ENCODE measurements at regions not wholly inside any gene's neighbourhood (a gene's known extent, or its start where the extent isn't known, plus 50 kb on each side); places are given as distances from the start of the nearest gene placed in this dataset.

GRCh38 chr2:134773759-134774742, 55.3 kb upstream of the TMEM163 start:
- H4K91ac ChIP-seq (ENCODE audit: low read depth, low read length, poor library complexity): no peak overlapping the region
- H3K36me3 ChIP-seq (replicated peaks in 1 of 2; ENCODE audit: control insufficient read depth in 2 of 2, insufficient read depth in 2 of 2, low read length in 2 of 2): no peaks in the 10 kb centered on the region
- H2AK5ac ChIP-seq (ENCODE audit: low read depth, low read length): no peak overlapping the region
- WGBS, 2 donors (ENCODE audit: extremely low coverage in 2 of 2, insufficient read length in 2 of 2, insufficient replicate concordance in 1 of 2): no CpG with 5 or more reads among the region's 7 CpGs
- peaks cover 8 to 30% of the 10 kb centered on the region in 2 donors for H3K4me1 ChIP-seq (ENCODE audit: control insufficient read depth in 2 of 2, insufficient read depth in 1 of 2, low read depth in 1 of 2, low read length in 2 of 2)
- peak overlapping the region; percentile 72 for H3K27ac ChIP-seq (replicated peaks; ENCODE audit: low read length)
- no peak overlapping the region for H2BK5ac ChIP-seq (ENCODE audit: low read length)
- H4K8ac ChIP-seq (ENCODE audit: low read depth, low read length): no peak overlapping the region
- H2AFZ ChIP-seq (ENCODE audit: low read length): peak overlapping the region; percentile 68
- peak overlapping the region; percentile 3 for H2BK15ac ChIP-seq (ENCODE audit: low read length)
- H2BK120ac ChIP-seq (ENCODE audit: low read depth, low read length): no peak overlapping the region
- DNase-seq (ENCODE audit: low spot score): no peak
- H3K18ac ChIP-seq (ENCODE audit: low read length): no peak overlapping the region
- no peaks in the 10 kb centered on the region for H3K9me3 ChIP-seq (replicated peaks in 1 of 2; ENCODE audit: control insufficient read depth in 2 of 2, insufficient read depth in 1 of 2, low read depth in 1 of 2, low read length in 2 of 2)
- H3K23ac ChIP-seq (ENCODE audit: low read depth, low read length, poor library complexity): no peak overlapping the region
- H3K14ac ChIP-seq (ENCODE audit: low read length): no peak overlapping the region
- H3K4me2 ChIP-seq (ENCODE audit: insufficient read depth, low read length, poor library complexity, severe bottlenecking): no peak overlapping the region
- H3K79me1 ChIP-seq (ENCODE audit: low read depth, low read length): no peaks in the 10 kb centered on the region
- no peak overlapping the region for H3K4ac ChIP-seq (ENCODE audit: low read length)
- H3K27me3 ChIP-seq (ENCODE audit: control insufficient read depth in 3 of 3, insufficient read depth in 3 of 3, low read depth in 1 of 3, low read length in 3 of 3): peaks cover 0 to 6% (median 0%) of the 10 kb centered on the region in 3 experiments
- no peak overlapping the region for H2BK12ac ChIP-seq (ENCODE audit: low read length)
- no peak overlapping the region for H3K9ac ChIP-seq (ENCODE audit: low read depth, low read length, poor library complexity)
- no peak overlapping the region for H3K4me3 ChIP-seq (ENCODE audit: low read length in 2 of 2)

DNA sequence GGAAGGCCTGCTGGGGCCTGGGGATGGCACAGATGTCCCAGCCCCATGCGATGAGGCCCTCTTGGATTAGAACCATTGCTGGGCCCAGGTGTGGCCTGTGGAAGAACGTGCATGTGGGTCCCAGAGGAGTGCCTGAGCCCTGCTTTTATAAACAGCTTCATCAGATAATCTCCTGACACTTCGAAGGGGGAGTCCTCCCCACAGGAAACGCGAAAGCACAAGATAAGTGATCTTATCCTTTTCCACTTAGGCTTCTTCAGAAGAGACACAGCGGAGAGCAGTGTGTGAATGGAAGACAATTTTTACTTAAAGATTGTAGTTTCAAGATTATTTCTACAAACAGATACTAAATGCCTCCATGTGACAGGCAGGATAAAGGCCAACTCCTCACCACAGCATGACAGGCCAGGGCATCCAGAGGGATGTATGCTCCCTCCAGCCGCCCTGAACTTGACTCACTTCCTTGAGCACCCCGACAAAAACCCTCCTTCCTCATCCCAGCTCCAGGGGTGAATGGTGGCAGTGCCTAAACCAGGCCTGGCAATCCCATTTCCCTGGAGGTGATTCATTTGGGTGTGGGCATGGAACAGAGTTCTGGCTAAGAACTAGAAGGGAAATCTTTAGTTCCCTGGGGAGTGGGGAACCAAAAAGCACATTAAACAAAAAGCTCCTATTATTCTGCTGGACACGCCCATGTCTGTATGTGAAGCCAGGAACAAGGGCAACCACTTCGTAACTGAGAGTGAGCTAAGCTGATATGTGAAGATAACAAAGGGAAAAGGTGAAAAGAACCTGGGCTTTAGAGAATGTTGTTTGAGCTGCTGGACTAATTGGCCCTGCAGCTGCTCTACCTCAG, 56.2 kb upstream of the TMEM163 start:
- Histone ChIP-seq H3K9ac (ENCODE audit: low read depth, low read length, poor library complexity) (no peak overlapping the region), H2BK12ac (ENCODE audit: low read length) (peak overlapping the region; percentile 36), H4K91ac (ENCODE audit: low read depth, low read length, poor library complexity) (no peak overlapping the region), H2AFZ (ENCODE audit: low read length) (no peak overlapping the region), H2BK5ac (ENCODE audit: low read length) (no peak overlapping the region), H3K14ac (ENCODE audit: low read length) (peak overlapping the region; percentile 12), H2BK15ac (ENCODE audit: low read length) (no peak overlapping the region), H3K79me1 (ENCODE audit: low read depth, low read length) (no peaks in the 10 kb centered on the region), H2AK5ac (ENCODE audit: low read depth, low read length) (no peak overlapping the region), H3K23ac (ENCODE audit: low read depth, low read length, poor library complexity) (no peak overlapping the region), H3K4me1 (ENCODE audit: control insufficient read depth in 2 of 2, insufficient read depth in 1 of 2, low read depth in 1 of 2, low read length in 2 of 2) (peaks cover 8 to 30% of the 10 kb centered on the region in 2 donors), H3K27ac (replicated peaks; ENCODE audit: low read length) (peak overlapping the region; percentile 72), H3K18ac (ENCODE audit: low read length) (peak overlapping the region; percentile 54), H3K9me3 (replicated peaks in 1 of 2; ENCODE audit: control insufficient read depth in 2 of 2, insufficient read depth in 1 of 2, low read depth in 1 of 2, low read length in 2 of 2) (no peaks in the 10 kb centered on the region), H2BK120ac (ENCODE audit: low read depth, low read length) (no peak overlapping the region), H3K4me3 (ENCODE audit: low read length in 2 of 2) (no peak overlapping the region), H4K8ac (ENCODE audit: low read depth, low read length) (no peak overlapping the region), H3K36me3 (replicated peaks in 1 of 2; ENCODE audit: control insufficient read depth in 2 of 2, insufficient read depth in 2 of 2, low read length in 2 of 2) (no peaks in the 10 kb centered on the region), H3K4ac (ENCODE audit: low read length) (no peak overlapping the region), H3K4me2 (ENCODE audit: insufficient read depth, low read length, poor library complexity, severe bottlenecking) (no peak overlapping the region), H3K27me3 (ENCODE audit: control insufficient read depth in 3 of 3, insufficient read depth in 3 of 3, low read depth in 1 of 3, low read length in 3 of 3) (peaks cover 0 to 6% (median 0%) of the 10 kb centered on the region in 3 experiments)
- DNase-seq (ENCODE audit: low spot score): peak; percentile 62
- no CpG with 5 or more reads among the region's 10 CpGs for WGBS, 2 donors (ENCODE audit: extremely low coverage in 2 of 2, insufficient read length in 2 of 2, insufficient replicate concordance in 1 of 2)

- no peaks in the 10 kb centered on the region for H3K79me1 ChIP-seq (ENCODE audit: low read depth, low read length)
- no peak overlapping the region for H3K9ac ChIP-seq (ENCODE audit: low read depth, low read length, poor library complexity)
- H3K27ac ChIP-seq (replicated peaks; ENCODE audit: low read length): no peak overlapping the region
- H2BK5ac ChIP-seq (ENCODE audit: low read length): no peak overlapping the region
- H3K4me3 ChIP-seq (ENCODE audit: low read length in 2 of 2): no peak overlapping the region
- no peak for DNase-seq (ENCODE audit: low spot score)
- no peak overlapping the region for H3K18ac ChIP-seq (ENCODE audit: low read length)
- H3K9me3 ChIP-seq (replicated peaks in 1 of 2; ENCODE audit: control insufficient read depth in 2 of 2, insufficient read depth in 1 of 2, low read depth in 1 of 2, low read length in 2 of 2): no peaks in the 10 kb centered on the region
- H4K8ac ChIP-seq (ENCODE audit: low read depth, low read length): no peak overlapping the region
- H2BK12ac ChIP-seq (ENCODE audit: low read length): no peak overlapping the region
- no peak overlapping the region for H2BK15ac ChIP-seq (ENCODE audit: low read length)
- H2BK120ac ChIP-seq (ENCODE audit: low read depth, low read length): no peak overlapping the region
- H3K27me3 ChIP-seq (ENCODE audit: control insufficient read depth in 3 of 3, insufficient read depth in 3 of 3, low read depth in 1 of 3, low read length in 3 of 3): peaks cover 0 to 3% (median 0%) of the 10 kb centered on the region in 3 experiments
- no peak overlapping the region for H3K14ac ChIP-seq (ENCODE audit: low read length)
- H2AK5ac ChIP-seq (ENCODE audit: low read depth, low read length): peak overlapping the region; percentile 6
- H3K36me3 ChIP-seq (replicated peaks in 1 of 2; ENCODE audit: control insufficient read depth in 2 of 2, insufficient read depth in 2 of 2, low read length in 2 of 2): no peaks in the 10 kb centered on the region
- no peak overlapping the region for H3K4ac ChIP-seq (ENCODE audit: low read length)
- peaks cover 8 to 30% of the 10 kb centered on the region in 2 donors for H3K4me1 ChIP-seq (ENCODE audit: control insufficient read depth in 2 of 2, insufficient read depth in 1 of 2, low read depth in 1 of 2, low read length in 2 of 2)
- no peak overlapping the region for H4K91ac ChIP-seq (ENCODE audit: low read depth, low read length, poor library complexity)
- no CpG with 5 or more reads among the region's 3 CpGs for WGBS, 2 donors (ENCODE audit: extremely low coverage in 2 of 2, insufficient read length in 2 of 2, insufficient replicate concordance in 1 of 2)
- H3K4me2 ChIP-seq (ENCODE audit: insufficient read depth, low read length, poor library complexity, severe bottlenecking): no peak overlapping the region
- no peak overlapping the region for H2AFZ ChIP-seq (ENCODE audit: low read length)
- no peak overlapping the region for H3K23ac ChIP-seq (ENCODE audit: low read depth, low read length, poor library complexity)
Observed at GRCh38 chr2:134776836-134777235, 58.0 kb upstream of the TMEM163 start.
